Caco-2 (cell line): ENCODE measurements at regions not wholly inside any gene's neighbourhood (a gene's known extent, or its start where the extent isn't known, plus 50 kb on each side); places are given as distances from the start of the nearest gene placed in this dataset.
"Not testable (repeated sequence)": the region's sequence is repeated elsewhere in the genome, so short reads cannot be mapped to it uniquely, and the experiment has no call there.

Experiments used
- BruUV-seq: library from RNA; stranded (reverse); fragments of 400-500 nt; replicated peaks from 2 replicates; lab custom pipeline; 2021; lab: Mats Ljungman, UMichigan
- CTCF ChIA-PET: fragments of 300-600 bp; sonication (Branson Sonifier 250); formaldehyde crosslinking; loops from one replicate; lab custom pipeline; 2022; ENCODE audit warnings: antibody characterized with exemption; lab: Charles Lee
- POLR2A ChIA-PET: fragments of 300-600 bp; sonication (Branson Sonifier 250); formaldehyde crosslinking; loops from one replicate; lab custom pipeline; 2022; ENCODE audit warnings: antibody characterized with exemption; lab: Charles Lee
- DNase-seq, 2 experiments: peaks; one replicate each; pipeline versions ENCODE4 v3.0.0 to v3.0.0-alpha.2; 2020 to 2022
- H3K27me3 ChIP-seq: replicated peaks from 2 replicates; pipeline ENCODE4 v1.6.0; 2011; ENCODE audit warnings: low read length; ENCODE audit not compliant: control insufficient read depth, insufficient read depth
- H3K36me3 ChIP-seq: 2 replicates; pipeline ENCODE4 v1.5.1; 2011; ENCODE audit warnings: low read length; ENCODE audit not compliant: control insufficient read depth, insufficient read depth
- H3K4me1 ChIP-seq: fragments of 250-450 bp; sonication (Bioruptor Pico); 2 replicates; pipeline ENCODE4 v1.5.1; 2020; ENCODE audit warnings: mild to moderate bottlenecking
- H3K4me3 ChIP-seq: 2 replicates; pipeline ENCODE4 v1.5.1; 2011; ENCODE audit warnings: low read depth, mild to moderate bottlenecking, control low read depth, low read length
- H3K9me3 ChIP-seq: fragments of 250-450 bp; sonication (Bioruptor Pico); 2 replicates; pipeline ENCODE4 v1.5.1; 2020; ENCODE audit warnings: mild to moderate bottlenecking, moderate library complexity
- H3K27ac Mint-ChIP-seq: one replicate; pipeline ENCODE4 v1.8.0; 2022; ENCODE audit warnings: mixed read lengths; ENCODE audit not compliant: unreplicated experiment
- H3K27me3 Mint-ChIP-seq: one replicate; pipeline ENCODE4 v1.8.0; 2022; ENCODE audit warnings: mixed read lengths; ENCODE audit not compliant: insufficient read depth, unreplicated experiment
- H3K36me3 Mint-ChIP-seq: one replicate; pipeline ENCODE4 v1.8.0; 2022; ENCODE audit warnings: mild to moderate bottlenecking, mixed read lengths; ENCODE audit not compliant: insufficient read depth, unreplicated experiment
- H3K4me1 Mint-ChIP-seq: one replicate; pipeline ENCODE4 v1.8.0; 2022; ENCODE audit warnings: low read depth, mixed read lengths; ENCODE audit not compliant: unreplicated experiment
- H3K4me3 Mint-ChIP-seq: one replicate; pipeline ENCODE4 v1.8.0; 2022; ENCODE audit warnings: mild to moderate bottlenecking, moderate library complexity, mixed read lengths; ENCODE audit not compliant: unreplicated experiment
- H3K9me3 Mint-ChIP-seq: one replicate; pipeline ENCODE4 v1.8.0; 2022; ENCODE audit warnings: mixed read lengths; ENCODE audit not compliant: unreplicated experiment
- intact Hi-C: fragments of 100-400 bp; cut with micrococcal nuclease; formaldehyde crosslinking; loops from one replicate; pipeline ENCODE4 v1.10.0; 2022; ENCODE audit not compliant: unreplicated experiment
- TF ChIP-seq, protein P1 (sequence below), 2 experiments: fragments of 200-600 bp in 1 of 2; IDR thresholded peaks; 1 replicate in 1 of 2; 2 replicates in 1 of 2; pipeline versions ENCODE4 v1.5.1 to v1.8.0; 2011 to 2022; ENCODE audit warnings: antibody characterized with exemption in 1 of 2, control low read depth in 1 of 2, inconsistent platforms in 1 of 2, low read depth in 1 of 2, low read length in 1 of 2, mild to moderate bottlenecking in 1 of 2, moderate library complexity in 1 of 2; ENCODE audit not compliant: insufficient read depth in 1 of 2, severe bottlenecking in 1 of 2, unreplicated experiment in 1 of 2

DNA sequence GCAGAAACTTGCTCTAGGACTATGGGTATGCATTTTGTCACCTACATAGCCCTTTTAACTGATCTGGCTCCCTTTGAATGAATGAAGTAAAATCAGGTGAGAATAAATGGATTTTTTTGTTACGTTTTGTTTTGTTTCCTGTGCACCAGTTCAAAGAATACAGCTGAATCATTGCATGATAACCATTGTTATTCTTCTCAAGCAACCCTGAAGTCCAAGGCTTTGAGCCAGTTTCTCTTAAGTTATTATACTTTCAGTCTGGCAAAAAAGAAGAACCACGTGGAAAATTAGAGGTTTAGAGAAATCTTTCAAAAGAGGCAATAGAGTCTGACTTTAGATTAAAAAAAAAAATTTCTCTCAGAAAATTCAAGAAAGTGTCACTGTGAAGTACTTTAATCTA is 398.6 kb upstream of the TECRL start:
- H3K9me3 ChIP-seq: no peaks in the 10 kb centered on the region

DNA sequence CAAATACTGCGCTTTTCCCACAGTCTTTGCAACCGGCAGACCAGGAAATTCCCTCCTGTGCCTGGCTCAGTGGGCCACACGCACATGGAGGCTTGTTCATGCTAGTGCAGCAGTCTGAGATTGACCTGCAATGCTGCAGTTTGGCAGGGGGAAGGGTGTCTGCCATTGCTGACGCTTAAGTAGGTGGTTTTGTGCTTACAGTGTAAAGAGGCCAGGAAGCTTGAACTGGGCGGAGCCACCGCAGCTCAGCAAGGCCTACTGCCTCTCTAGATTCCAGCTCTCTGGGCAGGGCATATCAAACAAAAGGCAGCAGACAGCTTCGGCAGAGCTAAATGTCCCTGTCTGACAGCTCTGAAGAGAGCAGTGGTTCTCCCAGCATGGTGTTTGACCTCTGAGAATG is 390.5 kb upstream of the TECRL start:
- Mint-ChIP-seq H3K27me3 (peaks cover 2% of the 10 kb centered on the region), H3K36me3 (no peaks in the 10 kb centered on the region), H3K4me3 (no peak overlapping the region), H3K4me1 (no peaks in the 10 kb centered on the region), H3K27ac (no peak overlapping the region), H3K9me3 (no peaks in the 10 kb centered on the region)
- Histone ChIP-seq H3K36me3 (no peaks in the 10 kb centered on the region), H3K4me1 (no peaks in the 10 kb centered on the region), H3K4me3 (no peak overlapping the region), H3K9me3 (no peaks in the 10 kb centered on the region), H3K27me3 (no peaks in the 10 kb centered on the region)
- CTCF ChIA-PET: no interaction called here
- POLR2A ChIA-PET: no interaction called here
- DNase-seq: no peak
- TF ChIP-seq, protein P1, sequence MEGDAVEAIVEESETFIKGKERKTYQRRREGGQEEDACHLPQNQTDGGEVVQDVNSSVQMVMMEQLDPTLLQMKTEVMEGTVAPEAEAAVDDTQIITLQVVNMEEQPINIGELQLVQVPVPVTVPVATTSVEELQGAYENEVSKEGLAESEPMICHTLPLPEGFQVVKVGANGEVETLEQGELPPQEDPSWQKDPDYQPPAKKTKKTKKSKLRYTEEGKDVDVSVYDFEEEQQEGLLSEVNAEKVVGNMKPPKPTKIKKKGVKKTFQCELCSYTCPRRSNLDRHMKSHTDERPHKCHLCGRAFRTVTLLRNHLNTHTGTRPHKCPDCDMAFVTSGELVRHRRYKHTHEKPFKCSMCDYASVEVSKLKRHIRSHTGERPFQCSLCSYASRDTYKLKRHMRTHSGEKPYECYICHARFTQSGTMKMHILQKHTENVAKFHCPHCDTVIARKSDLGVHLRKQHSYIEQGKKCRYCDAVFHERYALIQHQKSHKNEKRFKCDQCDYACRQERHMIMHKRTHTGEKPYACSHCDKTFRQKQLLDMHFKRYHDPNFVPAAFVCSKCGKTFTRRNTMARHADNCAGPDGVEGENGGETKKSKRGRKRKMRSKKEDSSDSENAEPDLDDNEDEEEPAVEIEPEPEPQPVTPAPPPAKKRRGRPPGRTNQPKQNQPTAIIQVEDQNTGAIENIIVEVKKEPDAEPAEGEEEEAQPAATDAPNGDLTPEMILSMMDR (IDR thresholded peaks at IDR 0.05; ENCODE audit: insufficient read depth in 1 of 2, low read depth in 1 of 2, low read length in 1 of 2, severe bottlenecking in 1 of 2, unreplicated experiment in 1 of 2): no peak
- intact Hi-C loops: no loop called here
- no TSS peak for BruUV-seq

More for the DNA sequence above, 398.6 kb upstream of the TECRL start:
- Mint-ChIP-seq H3K36me3 (no peaks in the 10 kb centered on the region), H3K27me3 (no peaks in the 10 kb centered on the region), H3K4me1 (no peaks in the 10 kb centered on the region), H3K27ac (no peak overlapping the region), H3K4me3 (no peak overlapping the region), H3K9me3 (peaks cover 9% of the 10 kb centered on the region)
- CTCF ChIA-PET: no interaction called here
- Histone ChIP-seq H3K4me1 (no peaks in the 10 kb centered on the region), H3K4me3 (no peak overlapping the region), H3K27me3 (no peaks in the 10 kb centered on the region), H3K36me3 (no peaks in the 10 kb centered on the region)
- no TSS peak for BruUV-seq
- no peak for DNase-seq
- TF ChIP-seq, protein P1 (IDR thresholded peaks at IDR 0.05; ENCODE audit: insufficient read depth in 1 of 2, low read depth in 1 of 2, low read length in 1 of 2, severe bottlenecking in 1 of 2, unreplicated experiment in 1 of 2): no peak
- intact Hi-C loops: no loop called here
- POLR2A ChIA-PET: no interaction called here

DNA sequence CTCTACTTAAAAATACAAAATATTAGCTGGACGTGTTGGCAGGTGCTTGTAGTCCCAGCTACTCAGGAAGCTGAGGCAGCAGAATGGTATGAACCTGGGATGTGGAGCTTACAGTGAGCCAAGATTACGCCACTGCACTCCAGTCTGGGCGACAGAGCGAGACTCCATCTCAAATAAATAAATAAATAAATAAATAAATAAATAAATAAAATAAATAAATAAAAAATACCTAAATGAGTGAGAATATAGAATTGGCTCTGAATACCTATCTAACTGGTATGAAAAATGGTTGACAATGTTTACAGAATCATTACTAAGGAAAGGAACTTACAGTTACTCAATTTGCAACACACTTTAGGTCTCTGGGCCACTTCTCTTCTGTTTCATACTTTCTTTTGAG is 389.6 kb upstream of the TECRL start:
- H3K4me1 Mint-ChIP-seq, BruUV-seq, H3K4me3 Mint-ChIP-seq, H3K27me3 ChIP-seq, H3K27ac Mint-ChIP-seq, H3K36me3 Mint-ChIP-seq, POLR2A ChIA-PET, H3K4me1 ChIP-seq, H3K4me3 ChIP-seq, CTCF ChIA-PET, H3K27me3 Mint-ChIP-seq, DNase-seq, H3K9me3 Mint-ChIP-seq, H3K36me3 ChIP-seq, intact Hi-C loops, H3K9me3 ChIP-seq: not testable (repeated sequence)

DNA sequence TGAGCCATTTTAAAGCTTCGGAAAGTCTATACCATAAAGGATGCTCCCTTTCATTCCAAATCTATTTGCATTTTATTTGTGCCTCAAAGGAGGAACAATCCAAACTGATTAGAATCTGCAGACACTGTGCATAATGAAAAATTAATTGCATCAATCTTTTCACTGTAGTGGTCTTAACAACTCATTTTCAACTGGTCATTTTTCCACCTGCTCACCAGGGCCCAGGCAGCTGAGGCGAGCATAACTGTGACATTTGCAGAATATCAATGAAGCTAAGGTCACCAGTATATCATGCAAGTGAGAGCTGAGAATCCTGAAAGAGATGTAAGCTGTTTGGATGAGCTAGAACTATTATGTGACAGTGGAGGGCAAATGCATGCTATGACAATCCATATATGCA is 387.3 kb upstream of the TECRL start:
- no peak for DNase-seq
- no peak overlapping the region for H3K4me3 Mint-ChIP-seq
- no peaks in the 10 kb centered on the region for H3K4me1 Mint-ChIP-seq
- ChIA-PET CTCF (no interaction called here), POLR2A (no interaction called here)
- H3K4me1 ChIP-seq: no peaks in the 10 kb centered on the region
- H3K36me3 ChIP-seq: no peaks in the 10 kb centered on the region
- H3K27me3 ChIP-seq: no peaks in the 10 kb centered on the region
- no peaks in the 10 kb centered on the region for H3K9me3 ChIP-seq
- no peak overlapping the region for H3K4me3 ChIP-seq
- H3K9me3 Mint-ChIP-seq: no peaks in the 10 kb centered on the region
- TF ChIP-seq, protein P1 (IDR thresholded peaks at IDR 0.05; ENCODE audit: insufficient read depth in 1 of 2, low read depth in 1 of 2, low read length in 1 of 2, severe bottlenecking in 1 of 2, unreplicated experiment in 1 of 2): no peak
- no peak overlapping the region for H3K27ac Mint-ChIP-seq
- intact Hi-C loops: no loop called here
- no peaks in the 10 kb centered on the region for H3K36me3 Mint-ChIP-seq
- peaks cover 3% of the 10 kb centered on the region for H3K27me3 Mint-ChIP-seq
- no TSS peak for BruUV-seq
